Activated naive CD8-positive, alpha-beta T cell treated with anti-CD3 and anti-CD28 coated beads, Interleukin-2, amount 10 ng/mL, durations not matched to agents 7 days and 5 days (primary cell): ENCODE measurements at regions not wholly inside any gene's neighbourhood (a gene's known extent, or its start where the extent isn't known, plus 50 kb on each side); places are given as distances from the start of the nearest gene placed in this dataset.
"Not testable (repeated sequence)": the region's sequence is repeated elsewhere in the genome, so short reads cannot be mapped to it uniquely, and the experiment has no call there.

Experiments
- ATAC-seq: fragments of 150-1000 bp; cut with Tn5 transposase; one replicate; pipeline ENCODE4 v1.10.0; 2021; ENCODE audit warnings: low read depth, moderate library complexity
- POLR2A ChIA-PET: fragments of 350-600 bp; sonication (Branson Sonifier 250); formaldehyde crosslinking; loops from one replicate; lab custom pipeline; 2021; ENCODE audit warnings: antibody characterized with exemption; lab: Charles Lee
- DNase-seq: peaks from one replicate; pipeline ENCODE4 v3.0.0; 2021
- H3K27ac Mint-ChIP-seq: one replicate; pipeline ENCODE4 v1.8.0; 2022; ENCODE audit warnings: mild to moderate bottlenecking, mixed read lengths
- H3K27me3 Mint-ChIP-seq: one replicate; pipeline ENCODE4 v1.8.0; 2022; ENCODE audit warnings: mild to moderate bottlenecking, moderate library complexity, mixed read lengths
- H3K36me3 Mint-ChIP-seq: one replicate; pipeline ENCODE4 v1.8.0; 2021; ENCODE audit warnings: mild to moderate bottlenecking, mixed read lengths
- H3K4me1 Mint-ChIP-seq: one replicate; pipeline ENCODE4 v1.8.0; 2021; ENCODE audit warnings: mixed read lengths
- H3K4me3 Mint-ChIP-seq: one replicate; pipeline ENCODE4 v1.8.0; 2022; ENCODE audit warnings: mild to moderate bottlenecking, moderate library complexity, mixed read lengths
- H3K9me3 Mint-ChIP-seq: one replicate; pipeline ENCODE4 v1.8.0; 2021; ENCODE audit warnings: mixed read lengths

DNA sequence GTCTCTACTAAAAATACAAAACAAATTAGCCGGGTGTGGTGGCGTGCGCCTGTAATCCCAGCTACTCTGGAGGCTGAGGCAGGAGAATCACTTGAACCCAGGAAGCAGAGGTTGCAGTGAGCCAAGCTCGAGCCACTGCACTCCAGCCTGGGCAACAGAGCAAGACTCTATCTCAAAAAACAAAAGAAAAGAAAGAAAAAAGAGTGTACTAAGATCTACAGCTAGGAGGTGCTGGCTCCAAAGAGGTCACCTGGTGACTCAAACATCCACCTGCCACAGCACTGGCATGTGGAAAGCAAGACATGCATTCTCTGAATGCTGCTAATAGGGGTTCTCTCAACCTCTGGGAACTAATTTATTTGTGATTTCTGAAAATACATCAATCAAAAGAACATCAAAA lies 167.5 kb upstream of the MARCKS start:
- H3K4me1 Mint-ChIP-seq, H3K27ac Mint-ChIP-seq: not testable (repeated sequence)

DNA sequence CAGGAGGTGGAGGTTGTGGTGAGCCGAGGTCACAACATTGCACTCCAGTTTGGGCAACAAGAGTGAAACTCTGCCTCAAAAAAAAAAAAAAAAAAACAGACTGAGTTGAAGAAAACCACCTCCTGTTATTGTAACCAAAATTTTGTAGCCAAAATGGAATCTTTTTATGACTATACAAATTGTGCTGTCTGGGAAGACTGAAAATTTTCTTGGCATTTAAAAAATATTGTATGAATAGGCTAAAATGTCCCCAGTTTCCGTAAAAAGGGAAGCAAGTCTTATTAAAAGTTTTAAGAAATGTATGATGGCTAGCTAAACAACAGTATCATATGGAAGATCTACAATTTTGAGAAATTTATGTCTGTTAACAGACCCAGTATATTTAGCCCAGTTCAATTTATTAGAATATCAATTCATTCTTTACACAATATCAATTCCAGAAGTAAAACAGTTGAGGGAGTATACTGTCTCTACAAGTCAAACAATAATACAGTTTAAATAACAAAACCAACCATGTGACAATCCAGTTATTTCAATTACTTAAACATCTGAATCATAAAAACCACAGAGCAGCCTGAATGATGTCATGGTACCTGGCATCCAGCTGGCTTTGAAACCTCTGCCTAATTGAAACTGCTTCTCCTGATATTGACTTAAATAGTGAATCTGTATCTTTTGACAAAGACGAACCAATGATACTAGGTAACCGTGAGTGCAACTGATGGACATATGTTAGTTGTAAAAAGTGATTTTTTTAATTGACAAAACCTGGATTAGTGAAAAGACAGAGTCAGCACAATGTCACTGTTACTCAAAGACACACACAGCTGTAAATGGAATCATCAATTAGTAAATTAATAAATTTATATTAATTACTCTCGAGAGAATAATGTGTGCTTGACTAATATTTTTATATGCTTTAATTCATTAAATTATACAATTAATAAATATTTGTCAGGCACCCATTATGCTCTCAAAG lies 166.6 kb upstream of the MARCKS start:
- Mint-ChIP-seq H3K4me3 (no peak overlapping the region), H3K36me3 (no peaks in the 10 kb centered on the region), H3K27ac (no peak overlapping the region), H3K27me3 (no peaks in the 10 kb centered on the region), H3K9me3 (no peaks in the 10 kb centered on the region), H3K4me1 (no peaks in the 10 kb centered on the region)
- POLR2A ChIA-PET = no interaction called here
- no peak for ATAC-seq
- no peak for DNase-seq

More for the DNA sequence above, 167.5 kb upstream of the MARCKS start:
- POLR2A ChIA-PET, H3K4me3 Mint-ChIP-seq, ATAC-seq, DNase-seq, H3K9me3 Mint-ChIP-seq, H3K36me3 Mint-ChIP-seq, H3K27me3 Mint-ChIP-seq: not testable (repeated sequence)

DNA sequence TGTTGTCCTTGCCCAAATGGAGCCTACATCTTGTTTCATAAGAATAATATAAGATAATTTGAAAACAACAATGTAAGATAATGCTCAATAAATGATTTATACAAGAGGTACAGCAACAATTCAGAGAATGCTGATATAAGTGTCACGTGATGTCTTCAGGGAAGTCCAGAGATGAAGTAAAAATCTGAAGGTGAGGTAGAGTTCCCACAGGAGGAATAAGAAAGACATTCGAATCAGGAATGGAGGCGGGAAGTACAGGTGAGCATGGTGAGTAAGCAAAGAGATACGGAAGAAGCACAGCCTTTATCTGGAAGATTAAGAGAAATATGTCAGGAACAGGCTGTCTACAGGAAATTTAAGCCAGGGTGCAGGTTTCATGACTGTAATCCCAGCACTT lies 165.9 kb upstream of the MARCKS start:
- ATAC-seq (no peak), DNase-seq (no peak)
- Mint-ChIP-seq H3K36me3 (no peaks in the 10 kb centered on the region), H3K9me3 (no peaks in the 10 kb centered on the region), H3K27ac (no peak overlapping the region), H3K27me3 (no peaks in the 10 kb centered on the region), H3K4me1 (no peaks in the 10 kb centered on the region), H3K4me3 (no peak overlapping the region)
- POLR2A ChIA-PET = no interaction called here

DNA sequence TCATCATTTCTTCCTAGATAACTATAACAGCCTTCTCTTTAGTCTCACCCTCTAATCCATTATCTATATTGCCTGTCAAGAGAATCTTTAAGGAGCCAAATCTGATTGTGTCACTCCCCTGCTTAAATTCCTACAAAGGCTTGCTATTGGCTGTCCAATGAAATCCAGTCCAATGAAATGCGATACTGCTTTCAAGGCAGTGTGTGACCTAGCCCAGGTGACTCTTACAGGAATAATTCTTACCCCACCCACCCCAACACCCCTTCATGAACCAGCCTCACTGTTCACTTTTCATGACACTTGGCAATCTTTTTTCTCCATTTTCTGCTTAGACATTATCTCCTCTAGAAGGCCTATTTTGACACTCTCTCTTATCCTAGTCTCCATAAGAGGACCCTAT lies 163.3 kb upstream of the MARCKS start:
- no peak overlapping the region for H3K27ac Mint-ChIP-seq
- POLR2A ChIA-PET = no interaction called here
- H3K9me3 Mint-ChIP-seq = no peaks in the 10 kb centered on the region
- H3K27me3 Mint-ChIP-seq = no peaks in the 10 kb centered on the region
- H3K36me3 Mint-ChIP-seq = no peaks in the 10 kb centered on the region
- ATAC-seq (no peak), DNase-seq (no peak)
- no peak overlapping the region for H3K4me3 Mint-ChIP-seq
- H3K4me1 Mint-ChIP-seq = no peaks in the 10 kb centered on the region

DNA sequence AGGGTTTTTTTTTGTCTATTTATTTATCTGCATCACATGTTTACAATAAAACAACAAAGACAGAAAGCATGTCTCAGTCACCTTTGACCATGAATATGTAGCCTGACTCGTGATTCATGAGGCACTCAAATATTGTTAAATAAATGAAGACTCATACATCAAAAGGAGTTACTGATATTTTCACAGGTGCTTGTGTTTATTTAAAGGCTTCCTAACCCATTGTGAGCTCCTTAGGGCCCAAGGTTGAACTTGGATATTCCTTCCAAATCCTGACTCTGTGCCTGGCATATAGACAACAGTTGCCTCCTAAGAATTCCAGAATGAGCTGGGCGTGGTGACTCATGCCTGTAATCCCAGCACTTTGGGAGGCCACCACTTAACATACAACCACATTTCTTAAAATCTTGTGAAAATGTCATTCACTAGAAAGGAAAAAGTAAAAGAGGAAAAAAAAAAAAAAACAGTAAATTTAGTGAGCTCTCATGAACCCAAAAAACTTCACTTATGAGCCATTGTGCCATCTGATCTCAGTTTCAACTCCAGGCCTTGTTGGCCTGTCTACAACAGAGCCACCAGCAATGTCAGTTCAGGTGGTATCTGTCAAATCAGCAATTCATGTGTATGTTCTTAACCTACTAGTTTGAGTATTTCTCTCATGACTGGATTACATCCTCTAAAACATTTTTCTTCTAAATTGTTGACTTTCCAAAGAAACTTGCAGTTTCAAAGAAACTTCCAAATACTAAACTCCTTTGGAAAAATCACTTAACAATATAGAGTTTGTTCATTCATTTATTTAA lies 162.7 kb upstream of the MARCKS start:
- ATAC-seq = no peak
- no peak overlapping the region for H3K27ac Mint-ChIP-seq
- no peak for DNase-seq
- H3K9me3 Mint-ChIP-seq = no peaks in the 10 kb centered on the region
- no peaks in the 10 kb centered on the region for H3K27me3 Mint-ChIP-seq
- H3K4me3 Mint-ChIP-seq = no peak overlapping the region
- POLR2A ChIA-PET = no interaction called here
- H3K4me1 Mint-ChIP-seq = no peaks in the 10 kb centered on the region
- no peaks in the 10 kb centered on the region for H3K36me3 Mint-ChIP-seq

DNA sequence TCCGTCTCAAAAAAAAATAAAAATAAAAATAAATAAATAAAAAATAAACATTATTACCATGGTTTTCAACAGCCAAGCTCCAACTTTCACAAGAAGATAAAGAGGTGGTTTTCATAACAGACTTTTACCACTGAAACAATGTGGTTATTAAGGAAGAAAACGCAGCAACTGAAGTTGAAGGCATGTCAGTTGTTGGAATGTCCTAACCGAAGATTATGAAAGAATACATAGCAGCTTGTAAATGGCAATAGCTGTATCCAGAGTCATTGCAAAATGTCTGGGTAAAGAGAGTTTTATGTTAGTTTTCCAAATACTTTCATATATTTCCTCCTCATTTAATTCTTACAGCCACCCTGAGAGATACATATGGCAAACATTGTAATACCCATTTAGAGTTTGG lies 161.6 kb upstream of the MARCKS start:
- POLR2A ChIA-PET = no interaction called here
- no peak for ATAC-seq
- Mint-ChIP-seq H3K27ac (no peak overlapping the region), H3K27me3 (no peaks in the 10 kb centered on the region), H3K36me3 (no peaks in the 10 kb centered on the region), H3K4me1 (no peaks in the 10 kb centered on the region), H3K4me3 (no peak overlapping the region), H3K9me3 (no peaks in the 10 kb centered on the region)
- DNase-seq = no peak

DNA sequence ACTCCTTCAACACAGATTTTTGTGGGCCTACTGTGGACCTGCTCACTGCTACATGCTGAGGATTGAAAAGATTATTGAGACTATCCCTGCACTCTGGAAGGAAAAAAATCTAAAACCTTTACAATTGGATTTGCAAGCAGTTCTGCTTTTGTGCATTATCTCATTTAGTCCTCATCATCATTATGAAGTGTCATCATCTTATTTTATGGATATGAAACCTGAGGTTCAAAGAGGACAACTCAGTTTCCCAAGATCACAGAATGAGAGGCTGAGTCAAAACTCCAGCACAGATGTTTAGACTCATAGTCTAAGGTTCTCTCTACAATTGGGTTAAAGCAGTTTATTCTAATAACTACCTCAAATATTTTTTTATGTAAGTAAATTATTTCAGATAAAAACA lies 160.2 kb upstream of the MARCKS start:
- Mint-ChIP-seq H3K27ac (no peak overlapping the region), H3K4me3 (no peak overlapping the region), H3K4me1 (no peaks in the 10 kb centered on the region), H3K9me3 (no peaks in the 10 kb centered on the region), H3K36me3 (no peaks in the 10 kb centered on the region), H3K27me3 (no peaks in the 10 kb centered on the region)
- POLR2A ChIA-PET = no interaction called here
- DNase-seq (no peak), ATAC-seq (no peak)

DNA sequence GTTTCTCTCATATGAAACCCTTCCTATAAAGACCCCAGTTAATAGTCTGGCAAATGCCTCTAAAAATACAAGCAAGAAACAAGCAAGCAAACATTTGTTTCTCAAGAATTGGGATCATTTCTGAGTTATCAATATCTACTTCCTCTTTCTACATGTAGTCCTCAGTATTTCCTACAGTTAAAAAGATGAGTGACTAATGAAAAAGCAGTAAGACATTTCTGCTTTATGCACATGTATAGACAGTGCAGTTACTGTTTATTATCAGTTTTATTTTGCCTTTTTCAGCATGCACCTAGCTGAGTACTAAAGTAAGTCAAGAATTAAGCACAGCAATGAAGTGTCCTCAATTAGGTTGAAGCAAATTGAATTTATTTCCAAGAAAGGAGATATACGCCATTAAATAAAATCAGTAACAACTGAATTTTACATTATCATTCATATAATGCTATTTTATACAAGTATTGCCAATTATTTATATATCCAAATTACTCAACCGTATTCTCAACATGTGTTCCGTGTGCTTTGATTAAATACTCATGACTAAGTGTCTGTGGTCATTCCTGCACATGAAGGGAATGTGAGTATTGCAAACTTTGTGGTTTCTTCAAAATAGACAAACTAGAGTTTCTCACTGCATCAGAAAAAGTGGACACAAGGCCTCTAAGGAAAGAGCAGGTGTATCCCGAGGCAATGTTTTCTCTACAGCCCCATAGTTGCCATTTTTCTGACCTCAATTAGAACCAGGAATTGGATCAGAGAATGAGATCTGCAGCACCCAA lies 159.3 kb upstream of the MARCKS start:
- DNase-seq = no peak
- no peaks in the 10 kb centered on the region for H3K9me3 Mint-ChIP-seq
- H3K36me3 Mint-ChIP-seq = no peaks in the 10 kb centered on the region
- ATAC-seq = no peak
- H3K4me1 Mint-ChIP-seq = no peaks in the 10 kb centered on the region
- H3K4me3 Mint-ChIP-seq = no peak overlapping the region
- no peaks in the 10 kb centered on the region for H3K27me3 Mint-ChIP-seq
- H3K27ac Mint-ChIP-seq = no peak overlapping the region
- POLR2A ChIA-PET = no interaction called here

DNA sequence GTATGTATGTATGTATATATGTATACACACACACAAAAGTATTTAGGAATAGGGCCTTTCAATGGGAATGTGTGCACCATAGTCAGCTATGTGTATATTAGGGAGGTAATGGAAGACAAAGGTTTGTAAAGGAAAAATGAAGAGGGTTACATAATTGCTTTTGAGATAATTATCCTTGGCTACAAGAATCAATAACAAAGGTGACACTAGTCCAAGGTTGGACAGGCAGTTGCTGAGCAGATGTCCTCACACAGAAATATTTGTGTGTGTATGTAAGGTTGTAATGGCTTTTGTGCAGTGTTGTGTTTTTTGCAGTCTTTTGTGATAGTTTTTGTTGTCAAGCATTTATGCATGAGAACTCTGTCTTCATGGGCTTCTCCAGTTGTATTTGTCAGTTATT lies 157.9 kb upstream of the MARCKS start:
- ATAC-seq (no peak), DNase-seq (no peak)
- POLR2A ChIA-PET = no interaction called here
- H3K4me1 Mint-ChIP-seq = no peaks in the 10 kb centered on the region
- no peaks in the 10 kb centered on the region for H3K9me3 Mint-ChIP-seq
- H3K27me3 Mint-ChIP-seq = no peaks in the 10 kb centered on the region
- H3K27ac Mint-ChIP-seq = no peak overlapping the region
- H3K36me3 Mint-ChIP-seq = no peaks in the 10 kb centered on the region
- H3K4me3 Mint-ChIP-seq = no peak overlapping the region

DNA sequence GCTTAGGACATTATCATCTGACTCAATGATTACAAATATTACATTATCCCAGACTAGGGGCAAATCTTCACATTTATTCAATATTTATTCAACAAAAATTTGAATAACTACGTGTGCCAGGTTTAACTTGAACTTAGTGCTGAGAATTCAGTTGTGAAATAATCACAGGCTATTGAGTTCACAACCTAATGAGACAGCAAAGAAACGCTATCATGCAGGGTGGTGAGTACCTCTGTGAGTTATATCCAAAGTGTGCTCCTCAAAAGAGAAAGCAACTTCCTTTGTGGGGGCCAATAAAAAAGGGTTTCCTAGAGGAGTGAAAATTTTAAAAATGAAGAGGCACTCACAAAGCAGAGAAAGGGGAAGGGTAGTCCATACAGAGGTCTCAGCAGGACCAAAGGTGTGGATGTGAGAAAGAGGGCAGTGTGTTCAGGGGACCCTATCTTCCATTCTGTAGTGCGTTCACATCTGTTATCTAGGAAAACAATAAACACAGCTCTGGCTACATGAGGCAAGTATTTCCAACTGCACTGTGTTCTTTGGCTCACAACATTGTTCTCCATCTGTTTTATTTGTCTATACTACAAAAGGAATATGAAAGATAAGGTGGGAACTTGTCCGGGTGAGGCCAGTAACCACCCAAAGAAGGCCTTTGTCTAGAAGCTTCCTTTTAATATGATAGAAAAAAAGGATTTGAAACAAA lies 155.4 kb upstream of the MARCKS start:
- H3K4me3 Mint-ChIP-seq = no peak overlapping the region
- DNase-seq (no peak), ATAC-seq (no peak)
- no peaks in the 10 kb centered on the region for H3K9me3 Mint-ChIP-seq
- H3K27me3 Mint-ChIP-seq = no peaks in the 10 kb centered on the region
- no peak overlapping the region for H3K27ac Mint-ChIP-seq
- H3K36me3 Mint-ChIP-seq = no peaks in the 10 kb centered on the region
- POLR2A ChIA-PET = no interaction called here
- no peaks in the 10 kb centered on the region for H3K4me1 Mint-ChIP-seq

DNA sequence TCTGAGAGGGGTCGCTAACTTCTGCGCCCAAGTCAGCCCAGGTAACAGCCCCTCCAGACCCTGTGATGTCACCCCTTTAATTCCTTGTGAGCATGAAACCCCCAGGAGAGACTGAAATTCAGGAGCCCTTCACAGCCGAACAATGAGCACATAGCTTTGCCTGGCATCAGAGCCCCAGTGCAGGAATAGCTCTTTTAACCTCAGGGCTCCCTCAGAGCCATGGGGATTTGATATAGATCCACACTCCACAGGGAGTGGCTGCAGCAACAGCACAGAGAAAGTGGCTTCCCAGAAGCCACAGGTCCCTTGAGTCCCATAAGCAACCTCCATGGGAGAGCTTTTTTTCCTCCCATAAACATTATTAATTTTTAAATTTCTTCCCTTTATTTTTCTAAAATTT lies 150.0 kb upstream of the MARCKS start:
- no peak for DNase-seq
- no peak overlapping the region for H3K27ac Mint-ChIP-seq
- no peak for ATAC-seq
- H3K27me3 Mint-ChIP-seq = no peaks in the 10 kb centered on the region
- POLR2A ChIA-PET = no interaction called here
- H3K36me3 Mint-ChIP-seq = no peaks in the 10 kb centered on the region
- H3K4me1 Mint-ChIP-seq = no peaks in the 10 kb centered on the region
- no peak overlapping the region for H3K4me3 Mint-ChIP-seq
- no peaks in the 10 kb centered on the region for H3K9me3 Mint-ChIP-seq

DNA sequence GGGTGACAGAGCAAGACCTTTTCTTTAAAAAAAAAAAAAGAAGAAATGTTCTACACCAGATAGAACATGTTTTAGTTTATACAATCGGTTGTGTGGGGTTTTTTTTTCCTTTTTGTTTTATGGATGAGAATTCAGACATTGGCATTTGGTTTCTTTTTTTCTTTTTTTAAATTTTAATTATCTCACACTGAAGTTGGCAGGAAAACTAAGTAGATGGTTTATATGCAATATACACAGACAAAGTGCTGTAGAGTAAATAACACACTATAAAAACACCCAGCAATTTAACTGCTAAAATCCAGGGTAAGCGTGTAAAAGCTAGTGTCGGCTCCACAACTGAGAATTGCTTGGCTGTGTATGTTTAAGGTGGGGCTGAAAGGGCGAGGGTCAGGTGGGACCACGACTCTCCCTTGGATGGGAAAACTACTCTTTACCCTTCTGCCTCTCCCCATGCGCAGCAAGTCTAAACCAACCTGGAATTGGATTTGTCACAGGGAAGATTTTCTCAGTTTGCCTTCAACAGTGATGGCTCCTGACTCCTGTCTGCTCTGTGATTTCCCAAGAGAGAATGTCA lies 147.1 kb upstream of the MARCKS start:
- no peak overlapping the region for H3K27ac Mint-ChIP-seq
- no peaks in the 10 kb centered on the region for H3K9me3 Mint-ChIP-seq
- no peaks in the 10 kb centered on the region for H3K27me3 Mint-ChIP-seq
- ATAC-seq (no peak), DNase-seq (no peak)
- POLR2A ChIA-PET = no interaction called here
- no peaks in the 10 kb centered on the region for H3K4me1 Mint-ChIP-seq
- no peak overlapping the region for H3K4me3 Mint-ChIP-seq
- no peaks in the 10 kb centered on the region for H3K36me3 Mint-ChIP-seq

DNA sequence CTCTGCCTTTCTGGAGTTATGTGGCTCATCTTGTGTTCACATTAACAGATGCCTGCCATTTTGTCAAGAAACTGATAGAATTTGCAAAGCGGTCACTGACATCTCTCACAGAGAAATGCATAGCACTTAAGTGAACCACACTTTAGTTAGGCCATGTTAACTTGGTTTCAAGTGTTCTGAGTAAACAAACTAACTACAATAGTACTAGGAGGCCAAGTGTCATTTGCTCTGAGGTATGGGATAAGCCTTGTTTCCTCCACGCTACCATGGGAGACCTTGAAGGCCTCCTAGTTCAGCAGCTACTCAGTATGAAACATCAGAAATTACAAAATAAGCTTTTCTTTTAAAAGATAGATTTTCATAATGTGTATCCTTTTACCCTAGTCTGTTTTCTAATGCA lies 143.5 kb upstream of the MARCKS start:
- ATAC-seq = no peak
- no peaks in the 10 kb centered on the region for H3K9me3 Mint-ChIP-seq
- no peaks in the 10 kb centered on the region for H3K36me3 Mint-ChIP-seq
- POLR2A ChIA-PET = no interaction called here
- H3K27ac Mint-ChIP-seq = no peak overlapping the region
- no peaks in the 10 kb centered on the region for H3K4me1 Mint-ChIP-seq
- no peaks in the 10 kb centered on the region for H3K27me3 Mint-ChIP-seq
- DNase-seq = no peak
- H3K4me3 Mint-ChIP-seq = no peak overlapping the region
